ENCODE measurements at regions not wholly inside any gene's neighbourhood (a gene's known extent, or its start where the extent isn't known, plus 50 kb on each side); places are given as distances from the start of the nearest gene placed in this dataset.

DNA sequence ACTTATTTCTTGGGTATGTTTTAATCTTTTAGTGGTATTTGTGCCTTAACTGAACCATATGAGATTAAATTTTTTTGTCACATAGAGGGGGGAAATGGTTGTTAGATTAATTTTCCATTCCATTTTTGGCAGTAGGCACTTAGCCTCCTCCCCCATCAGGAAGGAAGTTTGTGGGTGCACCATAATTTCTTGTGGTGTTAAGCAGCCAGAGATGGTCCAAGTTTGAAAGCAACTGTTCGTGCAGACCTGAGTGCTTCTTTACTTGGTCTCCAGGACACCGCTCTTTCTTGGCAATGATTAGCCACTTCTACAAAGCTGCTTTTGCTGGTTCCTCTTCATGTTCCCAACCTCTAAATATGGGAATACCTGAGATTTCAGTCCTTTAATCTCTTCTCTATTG lies 92.7 kb upstream of the RPL34 start:
- DNase-seq (ENCODE audit: low read depth), result no peak

GRCh38 chr4:108520807-108521206 lies 99.6 kb upstream of the RPL34 start:
- no peak for DNase-seq (ENCODE audit: low read depth)

- no peak for DNase-seq (ENCODE audit: low read depth)
Measured at GRCh38 chr4:108519911-108520601, 100.3 kb upstream of the RPL34 start.

GRCh38 chr4:108519208-108519833 lies 101.1 kb upstream of the RPL34 start:
- DNase-seq (ENCODE audit: low read depth), result no peak

- DNase-seq (ENCODE audit: low read depth), result no peak
Measured at GRCh38 chr4:108512615-108513505, 107.5 kb upstream of the RPL34 start.

DNA sequence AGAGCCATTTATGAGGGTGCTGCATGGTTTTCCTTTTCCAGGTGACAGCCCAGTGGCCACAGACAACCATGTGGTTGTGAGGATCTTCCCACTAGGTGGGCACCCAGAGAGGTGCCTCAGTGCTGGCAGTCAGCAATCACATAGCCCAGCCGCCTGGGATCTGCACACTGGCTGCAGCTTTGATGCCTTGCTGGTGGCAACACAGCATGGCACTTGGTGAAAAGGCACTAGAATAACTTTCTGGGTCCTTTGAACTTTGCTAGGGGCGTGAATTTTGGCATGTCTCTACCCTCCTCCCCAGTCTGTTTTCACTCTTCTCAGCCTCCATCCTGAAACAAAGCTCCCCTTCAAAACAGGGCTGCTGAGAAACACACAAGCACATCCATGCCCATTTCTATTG lies 108.8 kb upstream of the RPL34 start:
- no peak for DNase-seq (ENCODE audit: low read depth)

DNA sequence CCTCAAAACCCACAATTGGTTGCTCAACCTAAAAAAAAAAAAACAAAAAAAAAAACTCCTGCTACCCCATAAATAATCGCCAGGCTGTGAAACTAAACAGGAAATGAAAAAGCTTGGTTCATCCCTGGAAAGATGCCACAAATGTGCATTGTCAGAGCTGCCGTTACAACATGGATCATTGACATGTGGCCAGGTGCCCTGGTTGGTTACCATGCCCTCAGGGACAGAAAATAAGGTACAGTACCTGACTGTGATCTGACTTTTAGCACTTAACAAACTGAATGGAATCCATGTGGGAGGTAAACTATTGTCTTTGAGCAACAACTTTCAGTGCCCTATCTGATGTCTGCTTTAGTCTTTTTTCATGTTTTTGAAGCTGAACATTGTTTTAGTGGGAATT lies 118.0 kb upstream of the RPL34 start:
- no peak for DNase-seq (ENCODE audit: low read depth)

GRCh38 chr4:108498925-108499324 lies 121.5 kb upstream of the RPL34 start:
- no peak for DNase-seq (ENCODE audit: low read depth)

DNA sequence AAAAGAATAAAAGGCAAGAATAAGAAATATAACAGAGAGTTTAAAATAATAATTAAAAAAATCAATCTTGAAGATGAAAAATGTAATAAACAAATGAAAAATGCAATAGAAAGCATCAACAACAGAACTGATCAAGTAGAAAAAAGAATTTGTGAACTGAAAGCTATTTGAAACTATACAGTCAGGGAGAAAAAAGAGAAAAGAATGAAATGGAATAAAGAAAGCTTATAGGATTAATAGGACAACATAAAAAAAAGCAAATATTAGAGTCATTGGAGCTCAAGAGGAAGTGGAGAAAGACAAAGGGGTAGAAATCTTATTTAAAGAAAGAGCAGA lies 126.8 kb upstream of the RPL34 start:
- DNase-seq (ENCODE audit: low read depth), result no peak

- no peak for DNase-seq (ENCODE audit: low read depth)
Measured at GRCh38 chr4:108492816-108493595, 127.4 kb upstream of the RPL34 start.

DNA sequence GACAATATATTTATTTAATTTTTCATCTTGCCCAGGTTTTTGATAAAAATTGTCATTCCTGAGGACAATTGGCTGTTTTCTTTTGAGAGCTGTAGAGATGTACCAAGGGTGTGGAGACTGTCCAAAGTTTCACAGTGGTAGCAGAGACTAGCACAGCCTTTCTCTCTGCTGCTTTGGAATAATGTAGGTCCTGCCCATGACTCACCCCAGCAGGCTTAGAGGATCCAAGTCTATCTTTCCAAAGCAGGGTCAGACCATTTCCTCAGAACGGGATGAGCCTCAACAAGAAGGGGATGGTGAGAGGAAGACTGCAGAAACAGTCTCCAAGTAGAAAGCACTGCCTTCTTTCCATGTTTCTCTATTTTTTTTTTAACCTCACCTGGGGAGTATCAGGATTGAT lies 131.5 kb upstream of the RPL34 start:
- no peak for DNase-seq (ENCODE audit: low read depth)

GRCh38 chr4:108486046-108486445 lies 134.3 kb upstream of the RPL34 start:
- DNase-seq (ENCODE audit: low read depth), result no peak

DNA sequence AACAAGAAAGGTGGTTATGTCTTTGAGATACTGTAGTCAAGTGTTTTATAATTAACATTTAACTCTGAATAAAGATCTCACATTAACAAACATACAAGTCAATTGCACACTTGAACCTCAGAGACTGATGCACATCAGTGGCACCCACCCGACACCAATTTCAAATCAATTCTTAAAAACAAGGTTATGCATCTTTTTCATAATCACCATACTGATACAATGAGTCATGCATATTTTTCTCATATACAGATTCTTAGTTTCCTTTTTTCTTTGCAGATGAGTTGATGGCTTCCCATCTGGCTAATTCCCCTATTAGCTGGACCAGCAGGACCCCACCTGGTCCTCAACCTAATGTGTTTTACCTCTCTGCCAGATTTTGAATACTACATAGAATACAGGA lies 136.2 kb upstream of the RPL34 start:
- no peak for DNase-seq (ENCODE audit: low read depth)

GRCh38 chr4:108483650-108484049 lies 136.7 kb upstream of the RPL34 start:
- no peak for DNase-seq (ENCODE audit: low read depth)

- DNase-seq (ENCODE audit: low read depth), result no peak
Measured at GRCh38 chr4:108483079-108483478, 137.3 kb upstream of the RPL34 start.

DNA sequence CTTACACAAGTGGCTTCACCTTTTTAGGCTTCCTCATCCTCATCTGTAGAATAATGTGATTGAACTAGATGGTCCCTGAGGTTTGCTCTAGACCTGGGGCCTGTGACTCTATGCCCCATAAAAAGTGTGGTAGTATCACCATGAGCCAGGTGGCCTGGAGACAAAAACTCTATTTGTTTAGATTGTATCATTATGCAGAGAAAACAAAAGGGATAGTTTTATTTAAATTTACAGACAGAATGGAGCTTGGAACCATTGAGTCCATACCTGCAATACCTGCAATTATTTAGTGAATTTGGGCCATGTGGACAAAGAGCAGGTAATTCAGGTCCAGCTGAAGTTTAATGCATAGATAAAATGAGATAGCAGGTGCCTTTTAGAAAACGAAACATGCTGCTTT lies 139.5 kb upstream of the RPL34 start:
- DNase-seq (ENCODE audit: low read depth), result no peak

DNA sequence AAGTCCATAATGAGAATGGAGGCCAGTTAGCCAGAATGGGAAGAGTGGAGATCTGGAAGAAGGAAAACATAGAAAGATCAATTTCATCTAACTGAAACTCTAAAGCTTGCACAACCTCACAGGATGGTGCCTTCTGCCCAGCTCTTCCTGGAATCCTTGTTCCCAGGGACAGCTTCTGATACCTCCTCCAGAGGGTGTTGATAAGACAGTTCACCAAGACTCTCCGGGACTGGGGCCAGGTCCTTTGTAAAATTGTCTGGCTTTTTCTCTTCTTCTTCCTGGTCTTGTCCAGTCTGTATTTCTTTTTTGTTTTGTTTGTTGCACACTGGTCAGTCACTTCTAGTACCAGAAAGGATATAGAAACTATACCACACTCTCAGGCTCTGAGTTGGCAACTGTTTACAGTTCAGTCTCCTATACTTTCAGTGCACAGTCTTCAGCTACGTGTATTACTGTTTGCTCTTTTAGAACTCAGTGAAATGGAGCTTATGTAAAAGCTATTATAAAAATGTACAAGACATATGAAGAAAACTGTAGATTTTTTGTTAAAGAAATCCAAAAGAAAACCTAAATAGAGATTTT lies 142.8 kb upstream of the RPL34 start:
- no peak for DNase-seq (ENCODE audit: low read depth)

DNA sequence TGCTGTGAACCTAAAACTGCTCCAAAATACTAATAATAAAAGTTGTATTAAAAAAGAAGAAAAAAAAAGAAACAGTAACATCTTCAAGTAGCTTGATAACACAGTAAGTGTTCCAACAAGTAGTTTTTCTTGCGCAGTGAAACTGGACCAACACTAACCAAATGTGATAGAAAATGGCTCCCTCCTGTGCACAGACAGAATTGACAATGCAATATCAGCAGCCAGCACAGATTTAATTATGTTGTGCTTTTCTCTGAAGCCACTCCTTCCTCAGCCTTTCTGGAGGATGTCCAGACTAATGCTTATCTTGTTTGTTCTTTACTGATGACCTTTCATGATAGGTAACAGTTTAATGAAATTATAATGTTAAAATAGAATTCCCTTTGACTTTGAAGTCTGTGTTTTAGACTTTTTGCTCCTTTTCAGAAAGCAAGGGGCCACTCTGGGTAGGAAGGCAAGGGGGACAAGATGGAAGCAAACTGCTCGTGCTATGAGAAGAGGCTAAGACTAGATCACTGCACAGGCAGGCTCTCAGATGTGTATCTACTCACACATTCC lies 147.1 kb upstream of the RPL34 start:
- DNase-seq (ENCODE audit: low read depth), result no peak

GRCh38 chr4:108466936-108467902 lies 153.2 kb upstream of the RPL34 start:
- DNase-seq (ENCODE audit: low read depth), result no peak

GRCh38 chr4:108465886-108466500 lies 154.4 kb upstream of the RPL34 start:
- no peak for DNase-seq (ENCODE audit: low read depth)

Data from HS-27A (cell line).